LoVo (cell line): ENCODE measurements at regions not wholly inside any gene's neighbourhood (a gene's known extent, or its start where the extent isn't known, plus 50 kb on each side); places are given as distances from the start of the nearest gene placed in this dataset.

Experiments
- DNase-seq: peaks from one replicate; pipeline ENCODE4 v3.0.0-alpha.2; 2016; ENCODE audit warnings: low spot score

DNA sequence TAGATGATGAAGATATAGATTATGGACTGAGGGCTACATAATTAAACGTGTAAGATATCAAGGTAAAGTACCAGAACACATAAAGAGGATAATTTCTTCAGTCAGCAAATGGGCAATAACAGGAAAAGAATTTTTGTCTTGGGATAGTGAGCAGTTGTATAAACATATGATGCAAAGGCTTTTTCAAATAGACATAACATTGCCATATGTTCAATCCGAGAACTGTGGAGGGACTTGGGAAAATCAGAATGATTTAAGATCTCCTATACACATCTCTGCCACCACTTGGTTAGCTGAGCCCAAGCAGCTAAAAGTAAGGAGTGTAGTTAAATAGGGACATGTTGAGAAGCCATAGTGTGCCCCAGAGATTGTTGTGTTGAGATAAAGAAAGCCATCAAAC is 287.6 kb upstream of the ZNF521 start:
- no peak for DNase-seq

GRCh38 chr18:25633563-25633962 is 281.6 kb upstream of the ZNF521 start:
- no peak for DNase-seq

DNA sequence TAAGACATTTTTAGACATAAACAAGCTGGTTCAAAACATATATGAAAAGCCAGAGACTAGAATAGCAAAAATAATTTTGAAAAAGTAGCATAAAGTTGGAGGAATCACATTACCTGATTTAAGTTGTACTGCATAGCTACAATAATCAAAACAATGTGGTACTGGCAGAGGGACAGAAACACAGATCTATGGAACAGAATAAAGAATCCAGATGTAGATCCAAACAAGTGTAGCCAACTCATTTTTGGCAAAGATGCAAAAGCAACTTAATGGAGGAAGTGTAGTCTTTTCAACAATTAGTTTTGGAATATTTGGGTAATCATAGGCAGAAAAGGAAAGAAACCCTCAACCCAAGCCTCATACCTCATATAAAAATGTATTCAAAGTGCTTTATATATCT is 278.7 kb upstream of the ZNF521 start:
- DNase-seq = no peak

- no peak for DNase-seq
These were observed 269.7 kb upstream of the ZNF521 start for GRCh38 chr18:25621682-25622081.

GRCh38 chr18:25621144-25621543 is 269.2 kb upstream of the ZNF521 start:
- DNase-seq = no peak

DNA sequence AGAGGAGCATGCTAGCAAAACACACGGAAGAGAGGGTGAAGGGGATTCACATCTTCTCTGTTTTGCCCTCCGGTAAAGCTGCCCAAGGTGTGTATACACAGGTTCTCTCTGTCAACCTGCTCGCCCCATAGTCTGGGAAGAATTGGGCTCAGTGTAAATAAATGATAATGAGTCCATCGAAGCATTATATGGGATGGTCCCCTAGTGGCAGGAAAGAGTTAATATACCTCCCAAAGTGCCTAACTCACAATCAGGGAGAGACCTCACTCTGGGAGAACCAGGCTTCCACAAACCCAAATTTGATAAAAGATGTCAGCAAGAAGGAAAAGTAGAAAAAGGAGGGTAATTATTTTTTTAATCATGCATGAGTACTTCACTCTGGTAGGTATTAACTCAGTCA is 262.2 kb upstream of the ZNF521 start:
- no peak for DNase-seq

- DNase-seq = no peak
These were observed 260.5 kb upstream of the ZNF521 start for GRCh38 chr18:25612466-25612865.

- no peak for DNase-seq
These were observed 256.1 kb upstream of the ZNF521 start for GRCh38 chr18:25608091-25608490.

GRCh38 chr18:25604894-25605597 is 253.1 kb upstream of the ZNF521 start:
- no peak for DNase-seq

DNA sequence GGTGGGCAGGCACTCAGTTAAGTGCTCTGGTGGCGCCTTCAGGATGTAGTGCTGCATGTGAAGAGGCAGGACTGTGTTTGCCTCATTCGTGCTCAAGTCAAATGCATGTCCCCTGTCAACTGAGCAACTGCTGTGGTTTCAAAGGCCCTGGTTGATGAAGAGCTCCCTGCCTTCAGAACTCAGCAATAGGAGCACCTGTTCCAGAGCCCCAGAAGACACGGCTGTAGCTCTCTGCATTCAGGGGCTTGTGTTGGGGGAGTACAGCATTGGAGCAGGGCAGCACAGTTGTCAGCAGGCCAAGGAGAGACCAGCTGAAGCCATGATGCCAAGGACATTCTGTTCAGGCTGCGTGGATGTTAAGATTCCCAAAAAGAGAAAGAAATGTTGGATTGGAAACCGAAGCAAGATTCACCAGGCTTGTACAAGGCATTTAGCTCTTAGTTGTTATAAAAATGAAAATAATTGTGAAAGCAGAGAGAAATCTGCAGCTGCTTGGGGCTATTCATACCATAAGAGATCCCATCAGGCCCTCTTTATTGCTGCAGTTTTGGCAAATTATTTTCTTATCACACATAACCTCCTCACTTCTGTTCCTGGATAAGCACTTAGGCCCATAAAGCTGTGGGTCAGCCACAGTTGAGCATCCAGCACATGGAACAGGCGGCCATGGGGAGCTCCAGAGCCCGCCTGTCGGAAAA is 252.4 kb upstream of the ZNF521 start:
- no peak for DNase-seq

- no peak for DNase-seq
These were observed 247.5 kb upstream of the ZNF521 start for GRCh38 chr18:25599443-25599842.

DNA sequence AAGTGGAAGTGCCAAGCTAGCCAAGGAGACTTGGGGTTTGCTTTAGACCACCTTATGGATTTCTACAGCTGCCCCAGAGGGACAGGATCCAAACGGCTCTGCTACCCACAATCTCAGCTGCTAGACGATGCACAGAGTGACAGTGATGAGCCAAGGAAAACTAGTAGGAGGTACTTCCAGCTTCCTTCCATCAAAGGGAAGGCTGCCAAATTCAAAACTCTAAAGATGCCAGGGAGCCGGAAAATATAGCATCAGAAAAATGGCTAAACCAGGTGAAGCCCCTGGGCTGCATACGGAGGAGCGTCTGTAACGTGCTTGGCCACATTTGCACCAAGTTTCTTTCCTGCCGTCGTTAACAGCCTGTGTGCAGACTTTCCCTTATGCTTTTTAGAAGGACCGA is 245.5 kb upstream of the ZNF521 start:
- DNase-seq = no peak

DNA sequence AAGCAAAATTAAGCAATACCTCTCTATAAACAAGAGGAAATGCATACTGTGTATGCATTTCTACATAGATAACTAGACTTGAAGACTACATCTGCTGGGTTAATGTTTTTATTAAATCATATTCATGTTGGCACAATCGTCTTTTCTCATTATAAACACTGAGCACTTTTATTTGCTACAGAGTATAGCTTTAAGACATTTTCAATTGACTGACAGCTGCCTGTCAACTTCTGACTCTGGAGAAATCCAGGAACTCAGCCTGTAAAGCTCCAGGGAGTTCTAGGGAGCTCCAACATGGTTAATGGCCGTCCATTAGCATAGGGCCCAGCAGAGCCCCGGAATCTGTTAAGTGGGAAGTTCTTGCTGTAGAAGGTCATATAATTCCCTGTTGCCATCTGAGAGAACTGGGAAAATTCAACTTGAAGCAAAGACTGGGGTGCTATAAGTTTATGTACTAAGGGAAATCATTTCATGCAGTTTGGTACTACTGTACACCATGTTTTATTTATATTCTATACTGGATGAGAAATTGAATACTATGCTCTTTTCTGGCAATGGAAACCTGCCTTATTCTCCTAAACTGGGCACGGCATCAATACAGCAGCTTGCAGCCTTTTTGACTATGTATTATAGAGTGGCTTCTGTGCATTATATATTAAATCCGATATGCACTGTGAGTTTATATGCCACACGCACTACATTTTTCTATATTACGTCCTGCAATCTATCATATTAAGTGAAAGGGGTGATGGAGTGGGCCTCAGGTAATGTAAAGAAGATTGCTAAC is 243.5 kb upstream of the ZNF521 start:
- DNase-seq = no peak

GRCh38 chr18:25594351-25594750 is 242.4 kb upstream of the ZNF521 start:
- no peak for DNase-seq

DNA sequence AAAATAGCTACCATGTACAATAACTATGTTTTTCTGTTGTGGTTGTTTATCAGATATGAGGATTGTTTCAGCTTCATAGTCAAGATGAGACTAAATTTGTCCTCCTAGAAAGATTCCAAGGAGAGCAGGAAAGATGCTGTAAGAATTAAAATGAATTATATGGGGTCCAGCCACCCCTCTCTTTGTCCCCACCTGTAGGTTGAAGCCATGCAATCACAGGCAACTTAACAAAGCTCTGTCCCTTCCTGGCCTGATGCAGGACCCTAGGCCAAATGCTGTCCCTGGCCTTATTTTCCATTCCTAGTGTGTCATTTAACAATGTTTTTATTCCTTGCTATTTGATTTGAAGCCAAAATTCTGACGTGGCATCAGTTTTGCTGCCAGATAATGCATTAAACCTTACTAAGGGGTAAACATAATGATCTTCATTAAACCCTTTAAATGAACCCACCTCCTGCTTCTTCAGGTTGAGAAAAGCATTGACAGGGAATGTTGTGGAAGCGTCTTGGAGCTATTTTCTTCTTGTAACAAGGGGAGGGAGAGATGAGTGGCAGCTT is 240.9 kb upstream of the ZNF521 start:
- DNase-seq = no peak

GRCh38 chr18:25590456-25590855 is 238.5 kb upstream of the ZNF521 start:
- DNase-seq = no peak

DNA sequence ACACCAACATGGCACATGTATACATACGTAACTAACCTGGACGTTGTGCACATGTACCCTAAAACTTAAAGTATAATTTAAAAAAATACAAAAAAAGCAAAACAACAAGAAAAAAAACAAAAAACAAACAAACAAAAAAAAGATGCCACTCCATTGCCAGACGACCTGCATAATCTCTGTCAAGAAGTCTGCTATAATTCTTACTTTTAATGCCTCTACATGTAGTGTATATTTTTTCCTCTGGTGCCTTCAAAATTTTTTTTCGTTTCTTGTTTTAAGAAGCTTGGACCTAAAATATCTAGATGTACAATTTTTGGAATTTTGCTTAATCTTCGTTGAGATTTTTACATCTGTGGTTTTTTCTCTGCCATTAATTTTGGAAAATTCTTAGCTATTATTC is 235.6 kb upstream of the ZNF521 start:
- DNase-seq = no peak

GRCh38 chr18:25568986-25569385 is 217.0 kb upstream of the ZNF521 start:
- DNase-seq = no peak

GRCh38 chr18:25563816-25564683 is 212.1 kb upstream of the ZNF521 start:
- no peak for DNase-seq

GRCh38 chr18:25563346-25563745 is 211.4 kb upstream of the ZNF521 start:
- DNase-seq = no peak

GRCh38 chr18:25561918-25562317 is 210.0 kb upstream of the ZNF521 start:
- DNase-seq = no peak

DNA sequence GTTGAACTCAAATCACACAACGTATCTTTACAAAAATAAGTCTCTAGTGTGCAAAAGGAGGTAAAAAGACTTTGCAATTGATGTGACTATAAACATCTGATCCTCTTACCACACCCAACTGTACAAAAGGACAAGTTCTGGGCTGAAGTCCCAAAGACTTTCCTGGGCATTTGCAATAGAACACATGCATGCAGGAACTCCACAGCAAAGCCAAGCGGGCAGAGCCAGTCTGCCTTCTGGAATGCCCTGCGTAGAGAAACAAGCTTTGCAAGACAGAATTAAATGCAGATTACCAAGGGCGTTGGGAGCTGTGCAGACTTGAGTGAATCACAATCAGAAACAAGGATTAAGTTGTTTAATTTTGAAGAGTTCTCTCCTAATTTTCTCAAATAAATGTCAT is 208.4 kb upstream of the ZNF521 start:
- DNase-seq = no peak
